HFFc6 (cell line): ENCODE measurements at regions not wholly inside any gene's neighbourhood (a gene's known extent, or its start where the extent isn't known, plus 50 kb on each side); places are given as distances from the start of the nearest gene placed in this dataset.

Experiments
- DNase-seq: peaks from one replicate; pipeline ENCODE4 v3.0.0-alpha.2; 2018
- H3K27ac Mint-ChIP-seq: 2 replicates; pipeline ENCODE4 v1.8.0; 2020; ENCODE audit warnings: mild to moderate bottlenecking, mixed read lengths
- H3K27me3 Mint-ChIP-seq: 2 replicates; pipeline ENCODE4 v1.8.0; 2021; ENCODE audit warnings: mild to moderate bottlenecking, moderate library complexity, mixed read lengths; ENCODE audit not compliant: insufficient read depth
- H3K36me3 Mint-ChIP-seq: 2 replicates; pipeline ENCODE4 v1.8.0; 2021; ENCODE audit warnings: low read depth, mixed read lengths
- H3K4me1 Mint-ChIP-seq: 2 replicates; pipeline ENCODE4 v1.8.0; 2020; ENCODE audit warnings: low read depth, mixed read lengths
- H3K4me3 Mint-ChIP-seq: 2 replicates; pipeline ENCODE4 v1.8.0; 2020; ENCODE audit warnings: mild to moderate bottlenecking, moderate library complexity, mixed read lengths
- H3K9me3 Mint-ChIP-seq: 2 replicates; pipeline ENCODE4 v1.8.0; 2020; ENCODE audit warnings: mild to moderate bottlenecking, mixed read lengths
- CTCF ChIP-seq: fragments of 200-600 bp; sonication (generic); IDR thresholded peaks from 2 replicates; pipeline ENCODE4 v1.5.0; 2021; ENCODE audit warnings: antibody characterized with exemption, mild to moderate bottlenecking

- no peak overlapping the region for H3K27ac Mint-ChIP-seq
These were observed 55.7 kb downstream of the RTL6 start for GRCh38 chr22:44442186-44442815.

GRCh38 chr22:44441401-44442185 is 56.4 kb downstream of the RTL6 start:
- peaks cover 3% of the 10 kb centered on the region for H3K27me3 Mint-ChIP-seq
- H3K9me3 Mint-ChIP-seq, result peaks cover 3% of the 10 kb centered on the region; the same call in 1 of the 2 replicates
- TF ChIP-seq CTCF, result no peak
- H3K4me1 Mint-ChIP-seq, result peaks cover 4% of the 10 kb centered on the region; the same call in 1 of the 2 replicates
- 0 out of 2 replicates have a peak, but pooled peaks cover 3% of the 10 kb centered on the region for H3K36me3 Mint-ChIP-seq
- no peak for DNase-seq
- H3K27ac Mint-ChIP-seq, result no peak overlapping the region
- H3K4me3 Mint-ChIP-seq, result no peak overlapping the region

More at GRCh38 chr22:44442186-44442815, 55.7 kb downstream of the RTL6 start:
- Mint-ChIP-seq H3K36me3 (0 out of 2 replicates have a peak, but pooled peaks cover 4% of the 10 kb centered on the region), H3K9me3 (peaks cover 4% of the 10 kb centered on the region; the same call in 1 of the 2 replicates), H3K4me3 (no peak overlapping the region), H3K4me1 (peaks cover 4% of the 10 kb centered on the region; the same call in 1 of the 2 replicates), H3K27me3 (peaks cover 2% of the 10 kb centered on the region)
- no peak for DNase-seq
- TF ChIP-seq CTCF, result no peak

GRCh38 chr22:44440224-44441160 is 57.5 kb downstream of the RTL6 start:
- TF ChIP-seq CTCF, result no peak
- Mint-ChIP-seq H3K4me3 (no peak overlapping the region), H3K27ac (no peak overlapping the region), H3K9me3 (no peaks in the 10 kb centered on the region), H3K27me3 (peaks cover 6% of the 10 kb centered on the region), H3K36me3 (no peaks in the 10 kb centered on the region), H3K4me1 (peaks cover 4% of the 10 kb centered on the region; the same call in 1 of the 2 replicates)
- no peak for DNase-seq

- DNase-seq, result no peak
- no peaks in the 10 kb centered on the region for H3K9me3 Mint-ChIP-seq
- TF ChIP-seq CTCF, result no peak
- peaks cover 4% of the 10 kb centered on the region; the same call in 1 of the 2 replicates for H3K4me1 Mint-ChIP-seq
- H3K27ac Mint-ChIP-seq, result no peak overlapping the region
- no peak overlapping the region for H3K4me3 Mint-ChIP-seq
- H3K27me3 Mint-ChIP-seq, result peaks cover 9% of the 10 kb centered on the region
- H3K36me3 Mint-ChIP-seq, result no peaks in the 10 kb centered on the region
These were observed 58.4 kb downstream of the RTL6 start for GRCh38 chr22:44439356-44440223.
